Activated CD4-positive, alpha-beta T cell treated with anti-CD3 and anti-CD28 coated beads, Interleukin-2, amount 10 ng/mL, durations not matched to agents 7 days and 5 days (primary cell): ENCODE measurements at regions not wholly inside any gene's neighbourhood (a gene's known extent, or its start where the extent isn't known, plus 50 kb on each side); places are given as distances from the start of the nearest gene placed in this dataset.

Source experiments
- CTCF ChIA-PET: fragments of 350-600 bp; sonication (Branson Sonifier 250); formaldehyde crosslinking; loops from one replicate; lab custom pipeline; 2021; ENCODE audit warnings: antibody characterized with exemption; lab: Charles Lee
- POLR2A ChIA-PET: fragments of 350-600 bp; sonication (Branson Sonifier 250); formaldehyde crosslinking; loops from one replicate; lab custom pipeline; 2021; ENCODE audit warnings: antibody characterized with exemption; lab: Charles Lee
- DNase-seq: peaks from one replicate; pipeline ENCODE4 v3.0.0-alpha.2; 2020
- H3K27ac Mint-ChIP-seq: one replicate; pipeline ENCODE4 v1.8.0; 2021; ENCODE audit warnings: mild to moderate bottlenecking, moderate library complexity, mixed read lengths
- H3K27me3 Mint-ChIP-seq: one replicate; pipeline ENCODE4 v1.8.0; 2021; ENCODE audit warnings: mixed read lengths
- H3K36me3 Mint-ChIP-seq: one replicate; pipeline ENCODE4 v1.8.0; 2021; ENCODE audit warnings: low read depth, mixed read lengths
- H3K4me1 Mint-ChIP-seq: one replicate; pipeline ENCODE4 v1.8.0; 2021; ENCODE audit warnings: mixed read lengths
- H3K4me3 Mint-ChIP-seq: one replicate; pipeline ENCODE4 v1.8.0; 2021; ENCODE audit warnings: mild to moderate bottlenecking, moderate library complexity, mixed read lengths
- H3K9me3 Mint-ChIP-seq: one replicate; pipeline ENCODE4 v1.8.0; 2021; ENCODE audit warnings: mixed read lengths

DNA sequence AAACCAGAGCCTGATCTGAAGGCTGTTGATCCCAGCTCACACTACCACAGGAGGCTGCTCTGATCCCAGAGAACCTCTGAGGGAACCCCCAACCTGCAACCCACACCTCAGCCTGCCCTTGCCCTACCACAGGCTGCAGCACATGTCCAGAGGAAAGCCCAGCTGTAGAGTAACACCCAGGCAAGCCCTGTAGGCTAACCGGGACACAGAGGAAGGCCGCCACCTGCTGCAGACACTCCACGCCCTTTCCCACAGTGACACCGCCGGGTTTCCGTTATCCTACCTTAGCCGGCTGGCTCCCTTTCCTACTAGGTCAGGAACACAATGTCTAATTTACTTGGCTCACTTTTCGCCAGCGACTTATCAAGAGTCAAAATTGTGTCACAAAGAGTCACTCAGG lies 266.7 kb upstream of the KLHL29 start:
- DNase-seq, result no peak
- H3K27ac Mint-ChIP-seq, result no peak overlapping the region
- ChIA-PET POLR2A (no interaction called here), CTCF (no interaction called here)
- no peaks in the 10 kb centered on the region for H3K27me3 Mint-ChIP-seq
- no peaks in the 10 kb centered on the region for H3K4me1 Mint-ChIP-seq
- no peaks in the 10 kb centered on the region for H3K36me3 Mint-ChIP-seq
- no peak overlapping the region for H3K4me3 Mint-ChIP-seq
- H3K9me3 Mint-ChIP-seq, result no peaks in the 10 kb centered on the region

DNA sequence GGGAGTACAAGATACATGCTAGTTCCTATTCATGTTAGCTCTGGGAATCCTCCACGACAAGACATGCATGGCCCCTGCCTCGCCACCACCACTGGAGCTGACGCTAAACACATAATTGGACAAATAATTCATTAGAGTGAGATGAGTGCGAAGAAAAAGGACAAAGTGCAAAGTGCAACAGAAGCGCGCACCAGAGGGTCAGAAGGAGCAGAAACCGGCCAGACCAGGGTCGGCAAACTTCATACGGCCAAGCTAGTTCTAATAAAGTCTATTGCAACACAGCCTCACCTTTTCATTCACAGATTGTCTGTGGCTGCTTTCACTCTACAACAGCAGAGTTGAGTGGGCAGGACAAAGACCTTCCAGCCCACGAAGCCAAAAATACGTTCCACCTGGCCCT lies 266.1 kb upstream of the KLHL29 start:
- Mint-ChIP-seq H3K4me3 (no peak overlapping the region), H3K27me3 (no peaks in the 10 kb centered on the region), H3K4me1 (no peaks in the 10 kb centered on the region), H3K27ac (no peak overlapping the region), H3K36me3 (no peaks in the 10 kb centered on the region), H3K9me3 (no peaks in the 10 kb centered on the region)
- ChIA-PET CTCF (no interaction called here), POLR2A (no interaction called here)
- no peak for DNase-seq

GRCh38 chr2:23120161-23120560 lies 264.8 kb upstream of the KLHL29 start:
- DNase-seq, result no peak
- Mint-ChIP-seq H3K4me1 (no peaks in the 10 kb centered on the region), H3K9me3 (no peaks in the 10 kb centered on the region), H3K27ac (no peak overlapping the region), H3K36me3 (no peaks in the 10 kb centered on the region), H3K4me3 (no peak overlapping the region), H3K27me3 (no peaks in the 10 kb centered on the region)
- POLR2A ChIA-PET, result no interaction called here
- CTCF ChIA-PET, result no interaction called here

GRCh38 chr2:23121968-23122648 lies 262.9 kb upstream of the KLHL29 start:
- CTCF ChIA-PET, result no interaction called here
- POLR2A ChIA-PET, result no interaction called here
- Mint-ChIP-seq H3K9me3 (no peaks in the 10 kb centered on the region), H3K4me3 (no peak overlapping the region), H3K4me1 (no peaks in the 10 kb centered on the region), H3K36me3 (no peaks in the 10 kb centered on the region), H3K27me3 (no peaks in the 10 kb centered on the region), H3K27ac (no peak overlapping the region)
- DNase-seq, result no peak

DNA sequence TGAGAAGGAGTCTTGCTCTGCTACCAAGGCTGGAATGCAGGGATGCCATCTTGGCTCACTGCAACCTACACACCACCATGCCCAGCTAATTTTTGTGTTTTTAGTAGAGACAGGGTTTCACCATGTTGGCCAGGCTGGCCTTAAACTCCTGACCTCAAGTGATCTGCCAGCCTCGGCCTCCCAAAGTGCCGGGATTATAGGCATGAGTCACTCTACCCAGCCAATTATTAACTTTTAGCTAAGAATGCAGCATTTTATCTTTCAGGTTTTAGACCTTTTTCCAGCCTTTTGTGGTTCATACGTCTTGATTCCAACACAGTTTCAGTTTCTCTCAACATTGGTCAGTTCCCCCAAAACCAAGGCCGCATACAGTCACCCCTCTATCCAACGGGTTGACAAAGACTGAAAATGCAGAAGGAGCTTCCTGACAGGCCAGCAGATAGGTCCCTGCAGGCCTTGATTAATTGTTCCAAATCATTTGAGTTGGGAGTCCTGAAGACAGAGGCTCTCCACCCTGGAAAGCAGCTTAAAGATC lies 262.2 kb upstream of the KLHL29 start:
- POLR2A ChIA-PET, result no interaction called here
- no peak overlapping the region for H3K4me3 Mint-ChIP-seq
- H3K27me3 Mint-ChIP-seq, result no peaks in the 10 kb centered on the region
- CTCF ChIA-PET, result no interaction called here
- DNase-seq, result no peak
- no peak overlapping the region for H3K27ac Mint-ChIP-seq
- no peaks in the 10 kb centered on the region for H3K4me1 Mint-ChIP-seq
- H3K36me3 Mint-ChIP-seq, result no peaks in the 10 kb centered on the region
- no peaks in the 10 kb centered on the region for H3K9me3 Mint-ChIP-seq

DNA sequence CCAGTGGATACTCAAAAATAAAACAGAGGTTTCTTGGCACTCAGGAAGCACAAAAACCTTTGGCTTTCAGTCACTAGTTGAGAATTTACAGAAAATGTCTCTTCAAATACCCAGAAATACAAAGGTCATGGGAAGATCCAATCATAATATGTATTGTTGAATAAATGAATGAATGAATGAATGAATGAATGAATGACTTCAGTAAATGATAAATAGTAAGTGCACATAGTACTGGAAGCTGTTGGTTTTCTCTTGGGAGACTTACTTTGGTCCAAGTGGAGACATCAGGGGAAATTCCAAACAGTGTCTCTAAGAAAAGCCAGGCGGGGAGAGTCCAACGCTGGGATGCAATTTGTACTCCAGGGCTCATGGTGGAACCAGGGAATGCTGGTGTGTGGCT lies 261.3 kb upstream of the KLHL29 start:
- no peak overlapping the region for H3K4me3 Mint-ChIP-seq
- no peaks in the 10 kb centered on the region for H3K27me3 Mint-ChIP-seq
- H3K4me1 Mint-ChIP-seq, result no peaks in the 10 kb centered on the region
- H3K27ac Mint-ChIP-seq, result no peak overlapping the region
- POLR2A ChIA-PET, result no interaction called here
- H3K36me3 Mint-ChIP-seq, result no peaks in the 10 kb centered on the region
- CTCF ChIA-PET, result no interaction called here
- no peak for DNase-seq
- peaks cover under 1% of the 10 kb centered on the region for H3K9me3 Mint-ChIP-seq

GRCh38 chr2:23124214-23124750 lies 260.7 kb upstream of the KLHL29 start:
- DNase-seq, result no peak
- Mint-ChIP-seq H3K9me3 (peaks cover 4% of the 10 kb centered on the region), H3K27me3 (no peaks in the 10 kb centered on the region), H3K27ac (no peak overlapping the region), H3K36me3 (no peaks in the 10 kb centered on the region), H3K4me3 (no peak overlapping the region), H3K4me1 (no peaks in the 10 kb centered on the region)
- ChIA-PET POLR2A (no interaction called here), CTCF (no interaction called here)

GRCh38 chr2:23127465-23127864 lies 257.5 kb upstream of the KLHL29 start:
- no peaks in the 10 kb centered on the region for H3K27me3 Mint-ChIP-seq
- H3K9me3 Mint-ChIP-seq, result peaks cover 4% of the 10 kb centered on the region
- no peak overlapping the region for H3K4me3 Mint-ChIP-seq
- H3K27ac Mint-ChIP-seq, result no peak overlapping the region
- no peak for DNase-seq
- no peaks in the 10 kb centered on the region for H3K4me1 Mint-ChIP-seq
- ChIA-PET CTCF (no interaction called here), POLR2A (no interaction called here)
- H3K36me3 Mint-ChIP-seq, result no peaks in the 10 kb centered on the region

GRCh38 chr2:23128684-23129292 lies 256.2 kb upstream of the KLHL29 start:
- DNase-seq, result no peak
- no peak overlapping the region for H3K4me3 Mint-ChIP-seq
- H3K9me3 Mint-ChIP-seq, result peaks cover 4% of the 10 kb centered on the region
- no peaks in the 10 kb centered on the region for H3K27me3 Mint-ChIP-seq
- no peaks in the 10 kb centered on the region for H3K36me3 Mint-ChIP-seq
- CTCF ChIA-PET, result no interaction called here
- POLR2A ChIA-PET, result no interaction called here
- no peak overlapping the region for H3K27ac Mint-ChIP-seq
- H3K4me1 Mint-ChIP-seq, result no peaks in the 10 kb centered on the region

- POLR2A ChIA-PET, result interaction anchor here (0.6 kb wide), 1 partner anchor 32 kb away, joined by 3 read pairs; no protein-coding TSS in a partner anchor
- no peak for DNase-seq
- Mint-ChIP-seq H3K4me1 (no peaks in the 10 kb centered on the region), H3K27ac (no peak overlapping the region), H3K36me3 (no peaks in the 10 kb centered on the region), H3K4me3 (no peak overlapping the region), H3K9me3 (peaks cover 4% of the 10 kb centered on the region), H3K27me3 (no peaks in the 10 kb centered on the region)
- CTCF ChIA-PET, result no interaction called here
These were observed 253.9 kb upstream of the KLHL29 start for GRCh38 chr2:23131066-23131575.

DNA sequence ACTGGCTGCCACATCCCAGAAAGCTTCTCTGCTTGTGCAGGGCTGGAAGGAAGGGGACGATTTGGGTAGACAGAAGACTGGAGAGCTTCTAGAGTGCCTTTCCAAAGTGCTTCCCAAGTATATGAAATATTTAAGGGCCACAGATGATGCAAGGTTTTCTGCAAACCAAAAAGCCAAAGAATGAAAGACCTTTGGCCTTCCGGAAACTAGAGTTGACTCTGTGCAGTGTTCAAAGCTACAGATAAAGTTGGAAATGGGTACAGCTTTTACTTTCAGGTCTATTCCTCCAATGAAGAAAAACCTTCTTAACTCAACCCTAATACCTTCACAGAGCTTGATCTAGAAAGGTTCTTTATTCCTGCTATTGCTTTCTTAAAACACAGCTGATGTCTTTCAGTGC lies 253.0 kb upstream of the KLHL29 start:
- H3K4me3 Mint-ChIP-seq, result no peak overlapping the region
- H3K4me1 Mint-ChIP-seq, result no peaks in the 10 kb centered on the region
- DNase-seq, result no peak
- POLR2A ChIA-PET, result no interaction called here
- no peaks in the 10 kb centered on the region for H3K36me3 Mint-ChIP-seq
- H3K27me3 Mint-ChIP-seq, result no peaks in the 10 kb centered on the region
- CTCF ChIA-PET, result no interaction called here
- H3K27ac Mint-ChIP-seq, result no peak overlapping the region
- peaks cover 4% of the 10 kb centered on the region for H3K9me3 Mint-ChIP-seq

GRCh38 chr2:23132823-23133595 lies 252.0 kb upstream of the KLHL29 start:
- ChIA-PET POLR2A (no interaction called here), CTCF (no interaction called here)
- Mint-ChIP-seq H3K9me3 (peaks cover 4% of the 10 kb centered on the region), H3K27ac (no peak overlapping the region), H3K27me3 (no peaks in the 10 kb centered on the region), H3K4me3 (no peak overlapping the region), H3K4me1 (no peaks in the 10 kb centered on the region), H3K36me3 (no peaks in the 10 kb centered on the region)
- no peak for DNase-seq

DNA sequence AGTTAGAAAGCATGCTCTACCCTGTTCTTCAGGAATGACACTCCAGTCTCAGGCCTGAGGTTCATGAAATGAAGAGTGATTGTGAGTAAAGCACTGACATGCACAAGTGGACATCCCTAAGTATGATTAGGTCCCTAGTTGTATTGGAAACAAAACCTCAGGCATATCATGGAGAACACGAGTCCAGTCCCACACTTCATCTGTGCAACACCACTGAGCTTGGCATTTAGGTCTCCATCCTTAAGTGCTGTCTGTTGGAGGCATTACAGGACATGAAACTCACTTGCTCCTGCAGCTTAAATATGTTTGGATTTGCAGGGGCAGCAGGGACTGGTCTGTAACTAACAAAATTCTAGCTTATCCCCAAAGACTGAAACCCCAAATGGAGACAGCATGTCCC lies 250.3 kb upstream of the KLHL29 start:
- ChIA-PET POLR2A (no interaction called here), CTCF (no interaction called here)
- Mint-ChIP-seq H3K27ac (no peak overlapping the region), H3K27me3 (no peaks in the 10 kb centered on the region), H3K9me3 (no peaks in the 10 kb centered on the region), H3K4me1 (no peaks in the 10 kb centered on the region), H3K4me3 (no peak overlapping the region), H3K36me3 (no peaks in the 10 kb centered on the region)
- no peak for DNase-seq
